Epithelial cell of esophagus (primary cell): ENCODE measurements at regions not wholly inside any gene's neighbourhood (a gene's known extent, or its start where the extent isn't known, plus 50 kb on each side); places are given as distances from the start of the nearest gene placed in this dataset.

ENCODE experiments used
- DNase-seq: peaks from one replicate; pipeline ENCODE4 v3.0.0; 2010; ENCODE audit warnings: low read depth
- H3K4me3 ChIP-seq: 2 replicates; pipeline ENCODE4 v1.5.1; 2011; ENCODE audit warnings: mild to moderate bottlenecking, low read length, control low read depth
- CTCF ChIP-seq: IDR thresholded peaks from 2 replicates; pipeline ENCODE4 v1.5.1; 2011; ENCODE audit warnings: low read depth, mild to moderate bottlenecking, low read length, control low read depth, inconsistent platforms; ENCODE audit not compliant: insufficient read depth; ENCODE audit errors: missing control alignments

GRCh38 chr15:25241241-25241801 lies 197.5 kb downstream of the UBE3A start:
- no peak for DNase-seq
- H3K4me3 ChIP-seq = no peak overlapping the region
- TF ChIP-seq CTCF = no peak

- TF ChIP-seq CTCF = no peak
- DNase-seq = no peak
- H3K4me3 ChIP-seq = no peak overlapping the region
These were observed 196.5 kb downstream of the UBE3A start for GRCh38 chr15:25242166-25242879.

- DNase-seq = no peak
- TF ChIP-seq CTCF = no peak
- H3K4me3 ChIP-seq = no peak overlapping the region
These were observed 195.6 kb downstream of the UBE3A start for GRCh38 chr15:25242957-25243799.

GRCh38 chr15:25243800-25244097 lies 195.1 kb downstream of the UBE3A start:
- no peak for TF ChIP-seq CTCF
- DNase-seq = no peak
- H3K4me3 ChIP-seq = no peak overlapping the region

GRCh38 chr15:25244731-25245585 lies 193.9 kb downstream of the UBE3A start:
- TF ChIP-seq CTCF = no peak
- no peak for DNase-seq
- no peak overlapping the region for H3K4me3 ChIP-seq

GRCh38 chr15:25245801-25246622 lies 192.8 kb downstream of the UBE3A start:
- TF ChIP-seq CTCF = no peak
- no peak for DNase-seq
- H3K4me3 ChIP-seq = no peak overlapping the region
